H1 (cell line): ENCODE measurements at regions not wholly inside any gene's neighbourhood (a gene's known extent, or its start where the extent isn't known, plus 50 kb on each side); places are given as distances from the start of the nearest gene placed in this dataset.

Source experiments
- GTF2F1 ChIP-seq: IDR thresholded peaks from 2 replicates; pipeline ENCODE4 v1.6.1; 2012; ENCODE audit warnings: low read depth, low read length, improper control_type of control experiment, borderline replicate concordance
- SIX5 ChIP-seq: IDR thresholded peaks from 2 replicates; pipeline ENCODE4 v1.6.1; 2011; ENCODE audit warnings: mild to moderate bottlenecking, low read depth, low read length

DNA sequence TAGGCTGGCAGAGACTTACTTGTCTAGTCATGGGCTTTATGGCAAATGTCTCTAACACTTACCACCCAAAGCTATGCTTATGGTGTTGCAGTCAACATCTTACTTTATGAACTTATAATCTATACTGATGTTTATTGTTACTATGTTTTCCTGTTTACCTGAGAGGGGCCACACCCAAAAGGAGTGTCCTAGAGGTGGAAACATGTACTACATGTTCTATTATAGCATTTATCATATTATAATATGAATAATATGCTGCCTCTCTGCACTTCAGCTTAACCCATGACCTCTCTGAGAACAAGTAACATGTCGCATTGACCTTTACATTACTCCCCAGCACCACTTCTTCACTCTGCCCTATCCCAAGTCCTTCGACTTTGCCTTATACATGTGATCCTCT lies 501.8 kb downstream of the ETNK1 start:
- TF ChIP-seq SIX5 (no peak), GTF2F1 (no peak)
